Stimulated activated naive B cell treated with anti-CD40 and anti-IgM and Interleukin-4, amounts not matched to agents 10 μg/mL and 1 μg/mL and 100 μg/mL, for 72 hours (primary cell): ENCODE measurements at regions not wholly inside any gene's neighbourhood (a gene's known extent, or its start where the extent isn't known, plus 50 kb on each side); places are given as distances from the start of the nearest gene placed in this dataset.
"Not testable (repeated sequence)": the region's sequence is repeated elsewhere in the genome, so short reads cannot be mapped to it uniquely, and the experiment has no call there.

Source experiments
- ATAC-seq, 2 donors: fragments of 150-1000 bp; cut with Tn5 transposase; replicated peaks; 2 replicates each; pipeline ENCODE4 v1.10.0; 2021; ENCODE audit warnings: moderate library complexity in 1 of 2
- DNase-seq: peaks from one replicate; pipeline ENCODE4 v3.0.0; 2021
- H3K27ac Mint-ChIP-seq: one replicate; pipeline ENCODE4 v1.8.0; 2022; ENCODE audit warnings: mild to moderate bottlenecking, mixed read lengths
- H3K27me3 Mint-ChIP-seq, 2 donors: one replicate each; pipeline ENCODE4 v1.8.0; 2022; ENCODE audit warnings: mixed read lengths in 2 of 2
- H3K36me3 Mint-ChIP-seq, 2 donors: one replicate each; pipeline ENCODE4 v1.8.0; 2022; ENCODE audit warnings: mixed read lengths in 2 of 2, mild to moderate bottlenecking in 1 of 2
- H3K4me1 Mint-ChIP-seq, 2 donors: one replicate each; pipeline ENCODE4 v1.8.0; 2022; ENCODE audit warnings: mixed read lengths in 2 of 2, mild to moderate bottlenecking in 1 of 2
- H3K4me3 Mint-ChIP-seq, 2 donors: one replicate each; pipeline ENCODE4 v1.8.0; 2022; ENCODE audit warnings: mild to moderate bottlenecking in 2 of 2, mixed read lengths in 2 of 2, moderate library complexity in 1 of 2
- H3K9me3 Mint-ChIP-seq, 2 donors: one replicate each; pipeline ENCODE4 v1.8.0; 2022; ENCODE audit warnings: mixed read lengths in 2 of 2, mild to moderate bottlenecking in 1 of 2

- Mint-ChIP-seq H3K9me3 (no peaks in the 10 kb centered on the region), H3K36me3 (no peaks in the 10 kb centered on the region), H3K27me3 (peaks cover 1 to 2% of the 10 kb centered on the region in 2 donors), H3K27ac (no peak overlapping the region), H3K4me1 (peaks cover 7 to 22% of the 10 kb centered on the region in 2 donors), H3K4me3 (no peak overlapping the region)
- peak; percentile 81 to 87 for ATAC-seq
- DNase-seq: no peak
Observed at GRCh38 chr6:22153384-22154158, 143.3 kb downstream of the PRL start.

- Mint-ChIP-seq H3K27me3 (no peaks in the 10 kb centered on the region), H3K27ac (no peak overlapping the region), H3K4me1 (peaks cover 7 to 22% of the 10 kb centered on the region in 2 donors), H3K9me3 (no peaks in the 10 kb centered on the region), H3K36me3 (no peaks in the 10 kb centered on the region), H3K4me3 (no peak overlapping the region)
- no peak for DNase-seq
- no peak for ATAC-seq
Observed at GRCh38 chr6:22155551-22155950, 141.3 kb downstream of the PRL start.

- Mint-ChIP-seq H3K4me3 (no peak overlapping the region), H3K4me1 (peaks cover 7 to 22% of the 10 kb centered on the region in 2 donors), H3K9me3 (no peaks in the 10 kb centered on the region), H3K27ac (no peak overlapping the region), H3K36me3 (no peaks in the 10 kb centered on the region), H3K27me3 (no peaks in the 10 kb centered on the region)
- DNase-seq: no peak
- ATAC-seq: no peak
Observed at GRCh38 chr6:22157233-22157632, 139.6 kb downstream of the PRL start.

GRCh38 chr6:22164236-22164635, 132.6 kb downstream of the PRL start:
- H3K27me3 Mint-ChIP-seq: no peaks in the 10 kb centered on the region
- H3K36me3 Mint-ChIP-seq: no peaks in the 10 kb centered on the region
- no peak for ATAC-seq
- no peaks in the 10 kb centered on the region for H3K4me1 Mint-ChIP-seq
- no peak for DNase-seq
- H3K27ac Mint-ChIP-seq: no peak overlapping the region
- no peak overlapping the region for H3K4me3 Mint-ChIP-seq
- H3K9me3 Mint-ChIP-seq: peaks cover 3 to 5% of the 10 kb centered on the region in 2 donors

GRCh38 chr6:22171006-22171405, 125.8 kb downstream of the PRL start:
- H3K27ac Mint-ChIP-seq, H3K4me3 Mint-ChIP-seq, H3K27me3 Mint-ChIP-seq, ATAC-seq, H3K4me1 Mint-ChIP-seq, DNase-seq: not testable (repeated sequence)
- Mint-ChIP-seq H3K9me3 (peaks cover 21 to 29% of the 10 kb centered on the region in 2 donors), H3K36me3 (peaks cover 9 to 16% of the 10 kb centered on the region in 2 donors)

- peaks cover 21 to 29% of the 10 kb centered on the region in 2 donors for H3K9me3 Mint-ChIP-seq
Observed at GRCh38 chr6:22171885-22172284, 125.0 kb downstream of the PRL start.

GRCh38 chr6:22173311-22173710, 123.5 kb downstream of the PRL start:
- H3K36me3 Mint-ChIP-seq: peaks cover 9 to 16% of the 10 kb centered on the region in 2 donors
- H3K4me1 Mint-ChIP-seq: no peaks in the 10 kb centered on the region
- H3K4me3 Mint-ChIP-seq: no peak overlapping the region
- H3K27me3 Mint-ChIP-seq: no peaks in the 10 kb centered on the region
- DNase-seq (no peak), ATAC-seq (no peak)
- peaks cover 21 to 29% of the 10 kb centered on the region in 2 donors for H3K9me3 Mint-ChIP-seq
- H3K27ac Mint-ChIP-seq: no peak overlapping the region

More at GRCh38 chr6:22171885-22172284, 125.0 kb downstream of the PRL start:
- ATAC-seq, H3K27ac Mint-ChIP-seq, H3K4me1 Mint-ChIP-seq, DNase-seq, H3K27me3 Mint-ChIP-seq, H3K4me3 Mint-ChIP-seq: not testable (repeated sequence)
- peaks cover 9 to 16% of the 10 kb centered on the region in 2 donors for H3K36me3 Mint-ChIP-seq

- H3K27me3 Mint-ChIP-seq, ATAC-seq, DNase-seq, H3K4me3 Mint-ChIP-seq, H3K27ac Mint-ChIP-seq, H3K4me1 Mint-ChIP-seq: not testable (repeated sequence)
- peaks cover 33 to 39% of the 10 kb centered on the region in 2 donors for H3K9me3 Mint-ChIP-seq
- H3K36me3 Mint-ChIP-seq: peaks cover 5 to 20% of the 10 kb centered on the region in 2 donors
Observed at GRCh38 chr6:22180250-22180649, 116.6 kb downstream of the PRL start.

- H3K27me3 Mint-ChIP-seq: no peaks in the 10 kb centered on the region
- H3K4me3 Mint-ChIP-seq: no peak overlapping the region
- no peaks in the 10 kb centered on the region for H3K4me1 Mint-ChIP-seq
- H3K27ac Mint-ChIP-seq: no peak overlapping the region
- peaks cover 5 to 20% of the 10 kb centered on the region in 2 donors for H3K36me3 Mint-ChIP-seq
- H3K9me3 Mint-ChIP-seq: peaks cover 37 to 42% of the 10 kb centered on the region in 2 donors
- DNase-seq (no peak), ATAC-seq (no peak)
Observed at GRCh38 chr6:22184371-22184770, 112.5 kb downstream of the PRL start.

- peaks cover 4 to 7% of the 10 kb centered on the region in 2 donors for H3K4me1 Mint-ChIP-seq
- ATAC-seq (no peak), DNase-seq (no peak)
- H3K27ac Mint-ChIP-seq: no peak overlapping the region
- H3K9me3 Mint-ChIP-seq: peaks cover 6% of the 10 kb centered on the region in 2 donors
- H3K27me3 Mint-ChIP-seq: no peaks in the 10 kb centered on the region
- no peak overlapping the region for H3K4me3 Mint-ChIP-seq
- H3K36me3 Mint-ChIP-seq: no peaks in the 10 kb centered on the region
Observed at GRCh38 chr6:22189946-22190345, 106.9 kb downstream of the PRL start.

GRCh38 chr6:22194188-22194921, 102.5 kb downstream of the PRL start:
- peaks cover 0 to 3% of the 10 kb centered on the region in 2 donors for H3K9me3 Mint-ChIP-seq
- no peak overlapping the region for H3K4me3 Mint-ChIP-seq
- H3K4me1 Mint-ChIP-seq: peaks cover 4 to 7% of the 10 kb centered on the region in 2 donors
- H3K27me3 Mint-ChIP-seq: no peaks in the 10 kb centered on the region
- ATAC-seq (peak; percentile 65 to 81), DNase-seq (no peak)
- H3K36me3 Mint-ChIP-seq: no peaks in the 10 kb centered on the region
- H3K27ac Mint-ChIP-seq: no peak overlapping the region

GRCh38 chr6:22199771-22200170, 97.1 kb downstream of the PRL start:
- Mint-ChIP-seq H3K9me3 (peaks cover 0 to 3% of the 10 kb centered on the region in 2 donors), H3K27me3 (no peaks in the 10 kb centered on the region), H3K4me3 (no peak overlapping the region), H3K4me1 (no peaks in the 10 kb centered on the region), H3K27ac (no peak overlapping the region), H3K36me3 (no peaks in the 10 kb centered on the region)
- ATAC-seq: no peak
- no peak for DNase-seq

- DNase-seq: no peak
- H3K36me3 Mint-ChIP-seq: no peaks in the 10 kb centered on the region
- H3K4me1 Mint-ChIP-seq: peaks cover 0 to 2% of the 10 kb centered on the region in 2 donors
- ATAC-seq: no peak
- no peak overlapping the region for H3K4me3 Mint-ChIP-seq
- no peak overlapping the region for H3K27ac Mint-ChIP-seq
- H3K27me3 Mint-ChIP-seq: no peaks in the 10 kb centered on the region
- no peaks in the 10 kb centered on the region for H3K9me3 Mint-ChIP-seq
Observed at GRCh38 chr6:22204153-22204552, 92.7 kb downstream of the PRL start.

GRCh38 chr6:22205266-22205665, 91.6 kb downstream of the PRL start:
- no peak for ATAC-seq
- H3K36me3 Mint-ChIP-seq: no peaks in the 10 kb centered on the region
- H3K4me1 Mint-ChIP-seq: peaks cover 0 to 2% of the 10 kb centered on the region in 2 donors
- no peak overlapping the region for H3K4me3 Mint-ChIP-seq
- H3K9me3 Mint-ChIP-seq: no peaks in the 10 kb centered on the region
- DNase-seq: no peak
- H3K27ac Mint-ChIP-seq: no peak overlapping the region
- no peaks in the 10 kb centered on the region for H3K27me3 Mint-ChIP-seq

- DNase-seq (no peak), ATAC-seq (no peak)
- H3K27ac Mint-ChIP-seq: no peak overlapping the region
- H3K27me3 Mint-ChIP-seq: no peaks in the 10 kb centered on the region
- peaks cover 0 to 2% of the 10 kb centered on the region in 2 donors for H3K4me1 Mint-ChIP-seq
- no peaks in the 10 kb centered on the region for H3K36me3 Mint-ChIP-seq
- no peaks in the 10 kb centered on the region for H3K9me3 Mint-ChIP-seq
- H3K4me3 Mint-ChIP-seq: no peak overlapping the region
Observed at GRCh38 chr6:22206106-22206505, 90.7 kb downstream of the PRL start.
